ENCODE measurements at regions not wholly inside any gene's neighbourhood (a gene's known extent, or its start where the extent isn't known, plus 50 kb on each side); places are given as distances from the start of the nearest gene placed in this dataset.
"Not testable (repeated sequence)": the region's sequence is repeated elsewhere in the genome, so short reads cannot be mapped to it uniquely, and the experiment has no call there.

- H3K27ac ChIP-seq = no peak overlapping the region
- H3K4me3 ChIP-seq = no peak overlapping the region
- TF ChIP-seq POLR2A (IDR thresholded peaks at IDR 0.05) (no peak), CTCF (IDR thresholded peaks at IDR 0.05) (no peak)
- H3K27me3 ChIP-seq = peaks cover 14% of the 10 kb centered on the region
- no peaks in the 10 kb centered on the region for H3K4me1 ChIP-seq (replicated peaks in 1 of 2)
- intact Hi-C loops (cut with DNase I) = no loop called here
- no peaks in the 10 kb centered on the region for H3K36me3 ChIP-seq (replicated peaks in 1 of 2)
- no peaks in the 10 kb centered on the region for H3K9me3 ChIP-seq (replicated peaks in 1 of 3)
- no peak for DNase-seq
- 63 to 75% (median 72%) methylated on average over 5 of the region's 5 CpGs for WGBS, 4 donors
Measured at GRCh38 chr12:113535100-113535499, 63.4 kb upstream of the LHX5 start.

GRCh38 chr12:113534555-113534954 lies 62.9 kb upstream of the LHX5 start:
- no peak for DNase-seq
- H3K9me3 ChIP-seq (replicated peaks in 1 of 3) = no peaks in the 10 kb centered on the region
- intact Hi-C loops (cut with DNase I) = no loop called here
- H3K27ac ChIP-seq = no peak overlapping the region
- no peak overlapping the region for H3K4me3 ChIP-seq
- H3K4me1 ChIP-seq (replicated peaks in 1 of 2) = no peaks in the 10 kb centered on the region
- TF ChIP-seq POLR2A (IDR thresholded peaks at IDR 0.05) = no peak
- H3K27me3 ChIP-seq = peaks cover 14% of the 10 kb centered on the region
- H3K36me3 ChIP-seq (replicated peaks in 1 of 2) = no peaks in the 10 kb centered on the region
- WGBS, 4 donors = 67 to 100% (median 76%) methylated on average over 1 to 6 of the region's 6 CpGs

- TF ChIP-seq CTCF (IDR thresholded peaks at IDR 0.05) (no peak), POLR2A (IDR thresholded peaks at IDR 0.05) (no peak)
- peaks cover 14% of the 10 kb centered on the region for H3K27me3 ChIP-seq
- 40 to 53% (median 44%) methylated on average over 7 of the region's 7 CpGs for WGBS, 4 donors
- no peak overlapping the region for H3K27ac ChIP-seq
- intact Hi-C loops (cut with DNase I) = no loop called here
- no peak overlapping the region for H3K4me3 ChIP-seq
- DNase-seq = no peak
- H3K36me3 ChIP-seq (replicated peaks in 1 of 2) = no peaks in the 10 kb centered on the region
- H3K9me3 ChIP-seq (replicated peaks in 1 of 3) = no peaks in the 10 kb centered on the region
- H3K4me1 ChIP-seq (replicated peaks in 1 of 2) = no peaks in the 10 kb centered on the region
Measured at GRCh38 chr12:113533842-113534375, 62.2 kb upstream of the LHX5 start.

- no peaks in the 10 kb centered on the region for H3K36me3 ChIP-seq (replicated peaks in 1 of 2)
- no peak for DNase-seq
- H3K4me1 ChIP-seq (replicated peaks in 1 of 2) = no peaks in the 10 kb centered on the region
- no peak overlapping the region for H3K27ac ChIP-seq
- no peak overlapping the region for H3K4me3 ChIP-seq
- TF ChIP-seq POLR2A (IDR thresholded peaks at IDR 0.05) (no peak), CTCF (IDR thresholded peaks at IDR 0.05) (no peak)
- peaks cover 15% of the 10 kb centered on the region for H3K27me3 ChIP-seq
- intact Hi-C loops (cut with DNase I) = no loop called here
- no peaks in the 10 kb centered on the region for H3K9me3 ChIP-seq (replicated peaks in 1 of 3)
- 41 to 67% (median 56%) methylated on average over 13 of the region's 13 CpGs for WGBS, 4 donors
Measured at GRCh38 chr12:113532292-113532691, 60.6 kb upstream of the LHX5 start.

- peaks cover 20% of the 10 kb centered on the region for H3K27me3 ChIP-seq
- H3K36me3 ChIP-seq (replicated peaks in 1 of 2); H3K9me3 ChIP-seq (replicated peaks in 1 of 3); H3K4me1 ChIP-seq (replicated peaks in 1 of 2); H3K27ac ChIP-seq; H3K4me3 ChIP-seq; intact Hi-C loops (cut with DNase I); DNase-seq: not testable (repeated sequence)
- WGBS, 4 donors = 78 to 91% (median 85%) methylated on average over 3 of the region's 3 CpGs
Measured at GRCh38 chr12:113531073-113531472, 59.4 kb upstream of the LHX5 start.
